ENCODE measurements at regions not wholly inside any gene's neighbourhood (a gene's known extent, or its start where the extent isn't known, plus 50 kb on each side); places are given as distances from the start of the nearest gene placed in this dataset.

- H3K36me3 ChIP-seq (replicated peaks; ENCODE audit: insufficient read depth, low read length): no peaks in the 10 kb centered on the region
- H3K4me2 ChIP-seq (ENCODE audit: low read depth, low read length): no peak overlapping the region
- H4K20me1 ChIP-seq (ENCODE audit: insufficient read depth, low read length): no peaks in the 10 kb centered on the region
- H3K9ac ChIP-seq (ENCODE audit: low read length): no peak overlapping the region
- no peaks in the 10 kb centered on the region for H3F3A ChIP-seq (ENCODE audit: insufficient read depth, low read length)
- H3K27ac ChIP-seq (ENCODE audit: low read length): no peak overlapping the region
- no peak for DNase-seq
- H3K79me2 ChIP-seq (ENCODE audit: low read length): no peaks in the 10 kb centered on the region
- H3K9me3 ChIP-seq (replicated peaks; ENCODE audit: insufficient read depth, low read length): no peaks in the 10 kb centered on the region
- H3K27me3 ChIP-seq (replicated peaks; ENCODE audit: insufficient read depth, low read length): no peaks in the 10 kb centered on the region
- no peak overlapping the region for H2AFZ ChIP-seq (ENCODE audit: low read length)
- TF ChIP-seq EZH2phosphoT487 (IDR thresholded peaks at IDR 0.05; ENCODE audit: low read length) (no peak), EZH2 (optimal IDR thresholded peaks at IDR 0.05; ENCODE audit: low read depth, low read length) (no peak)
- TF ChIP-seq, protein P1, sequence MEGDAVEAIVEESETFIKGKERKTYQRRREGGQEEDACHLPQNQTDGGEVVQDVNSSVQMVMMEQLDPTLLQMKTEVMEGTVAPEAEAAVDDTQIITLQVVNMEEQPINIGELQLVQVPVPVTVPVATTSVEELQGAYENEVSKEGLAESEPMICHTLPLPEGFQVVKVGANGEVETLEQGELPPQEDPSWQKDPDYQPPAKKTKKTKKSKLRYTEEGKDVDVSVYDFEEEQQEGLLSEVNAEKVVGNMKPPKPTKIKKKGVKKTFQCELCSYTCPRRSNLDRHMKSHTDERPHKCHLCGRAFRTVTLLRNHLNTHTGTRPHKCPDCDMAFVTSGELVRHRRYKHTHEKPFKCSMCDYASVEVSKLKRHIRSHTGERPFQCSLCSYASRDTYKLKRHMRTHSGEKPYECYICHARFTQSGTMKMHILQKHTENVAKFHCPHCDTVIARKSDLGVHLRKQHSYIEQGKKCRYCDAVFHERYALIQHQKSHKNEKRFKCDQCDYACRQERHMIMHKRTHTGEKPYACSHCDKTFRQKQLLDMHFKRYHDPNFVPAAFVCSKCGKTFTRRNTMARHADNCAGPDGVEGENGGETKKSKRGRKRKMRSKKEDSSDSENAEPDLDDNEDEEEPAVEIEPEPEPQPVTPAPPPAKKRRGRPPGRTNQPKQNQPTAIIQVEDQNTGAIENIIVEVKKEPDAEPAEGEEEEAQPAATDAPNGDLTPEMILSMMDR (IDR thresholded peaks at IDR 0.05; ENCODE audit: low read length): no peak
- no peaks in the 10 kb centered on the region for H3K4me1 ChIP-seq (ENCODE audit: low read length)
- H3K9me2 ChIP-seq (replicated peaks; ENCODE audit: insufficient read depth, low read length): no peaks in the 10 kb centered on the region
- H3K4me3 ChIP-seq (ENCODE audit: low read length): no peak overlapping the region
Observed at GRCh38 chr7:123401295-123401694, 133.1 kb downstream of the IQUB start.

- Histone ChIP-seq H3K79me2 (ENCODE audit: low read length) (no peaks in the 10 kb centered on the region), H4K20me1 (ENCODE audit: insufficient read depth, low read length) (no peaks in the 10 kb centered on the region), H3K27ac (ENCODE audit: low read length) (no peak overlapping the region), H3K9me2 (replicated peaks; ENCODE audit: insufficient read depth, low read length) (no peaks in the 10 kb centered on the region), H3K9me3 (replicated peaks; ENCODE audit: insufficient read depth, low read length) (no peaks in the 10 kb centered on the region), H3K9ac (ENCODE audit: low read length) (no peak overlapping the region), H3K4me2 (ENCODE audit: low read depth, low read length) (no peak overlapping the region), H3K4me3 (ENCODE audit: low read length) (no peak overlapping the region), H3F3A (ENCODE audit: insufficient read depth, low read length) (no peaks in the 10 kb centered on the region), H2AFZ (ENCODE audit: low read length) (no peak overlapping the region), H3K36me3 (replicated peaks; ENCODE audit: insufficient read depth, low read length) (no peaks in the 10 kb centered on the region), H3K4me1 (ENCODE audit: low read length) (no peaks in the 10 kb centered on the region), H3K27me3 (replicated peaks; ENCODE audit: insufficient read depth, low read length) (no peaks in the 10 kb centered on the region)
- no peak for DNase-seq
- TF ChIP-seq EZH2phosphoT487 (IDR thresholded peaks at IDR 0.05; ENCODE audit: low read length): no peak
- TF ChIP-seq, protein P1 (IDR thresholded peaks at IDR 0.05; ENCODE audit: low read length): no peak
- no peak for TF ChIP-seq EZH2 (optimal IDR thresholded peaks at IDR 0.05; ENCODE audit: low read depth, low read length)
Observed at GRCh38 chr7:123400196-123400595, 134.2 kb downstream of the IQUB start.

DNA sequence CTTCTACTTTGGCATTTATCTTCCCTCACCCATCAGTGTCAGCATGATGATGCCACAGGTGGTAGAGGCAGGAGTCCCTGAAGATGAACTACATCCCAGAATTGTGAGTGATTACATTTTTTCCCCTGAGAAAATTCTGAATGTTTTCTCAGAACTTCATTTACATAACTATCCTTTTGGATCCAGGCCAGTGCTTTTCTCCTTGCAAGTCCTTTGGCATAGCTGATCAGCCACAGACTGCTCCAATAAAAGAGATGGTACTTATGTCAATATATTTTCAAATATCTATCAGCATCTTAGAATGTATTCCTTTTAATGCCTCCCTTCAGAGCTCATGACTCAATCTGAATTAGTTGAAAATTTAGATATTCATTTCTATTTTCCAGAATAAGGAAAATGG lies 135.5 kb downstream of the IQUB start:
- no peak for TF ChIP-seq EZH2phosphoT487 (IDR thresholded peaks at IDR 0.05; ENCODE audit: low read length)
- TF ChIP-seq, protein P1 (IDR thresholded peaks at IDR 0.05; ENCODE audit: low read length): no peak
- TF ChIP-seq EZH2 (optimal IDR thresholded peaks at IDR 0.05; ENCODE audit: low read depth, low read length): no peak
- no peak for DNase-seq
- no peak overlapping the region for H3K9ac ChIP-seq (ENCODE audit: low read length)
- no peaks in the 10 kb centered on the region for H3K79me2 ChIP-seq (ENCODE audit: low read length)
- H3K9me2 ChIP-seq (replicated peaks; ENCODE audit: insufficient read depth, low read length): no peaks in the 10 kb centered on the region
- no peaks in the 10 kb centered on the region for H3K27me3 ChIP-seq (replicated peaks; ENCODE audit: insufficient read depth, low read length)
- H3K4me1 ChIP-seq (ENCODE audit: low read length): no peaks in the 10 kb centered on the region
- no peaks in the 10 kb centered on the region for H3K36me3 ChIP-seq (replicated peaks; ENCODE audit: insufficient read depth, low read length)
- no peaks in the 10 kb centered on the region for H3K9me3 ChIP-seq (replicated peaks; ENCODE audit: insufficient read depth, low read length)
- no peaks in the 10 kb centered on the region for H3F3A ChIP-seq (ENCODE audit: insufficient read depth, low read length)
- no peak overlapping the region for H3K4me3 ChIP-seq (ENCODE audit: low read length)
- no peak overlapping the region for H3K27ac ChIP-seq (ENCODE audit: low read length)
- no peaks in the 10 kb centered on the region for H4K20me1 ChIP-seq (ENCODE audit: insufficient read depth, low read length)
- H2AFZ ChIP-seq (ENCODE audit: low read length): no peak overlapping the region
- no peak overlapping the region for H3K4me2 ChIP-seq (ENCODE audit: low read depth, low read length)

All from MM.1S (cell line).